Peyer's patch (tissue), 4 donors: ENCODE measurements at regions not wholly inside any gene's neighbourhood (a gene's known extent, or its start where the extent isn't known, plus 50 kb on each side); places are given as distances from the start of the nearest gene placed in this dataset.

Source experiments
- POLR2A ChIP-seq, 2 donors: fragments of 450-650 bp; IDR thresholded peaks; one replicate each; pipeline ENCODE4 v1.5.1; 2017; ENCODE audit warnings: antibody characterized with exemption in 2 of 2, mild to moderate bottlenecking in 2 of 2, moderate library complexity in 2 of 2
- TF ChIP-seq, protein P1 (sequence below), 6 experiments: fragments of 450-650 bp in 4 of 6; fragments of 200-600 bp in 2 of 6; sonication (generic) in 1 of 6; IDR thresholded peaks; one replicate each; pipeline ENCODE4 v1.5.1; 2017 to 2019; ENCODE audit warnings: antibody characterized with exemption in 6 of 6, mild to moderate bottlenecking in 3 of 6, moderate library complexity in 1 of 6

DNA sequence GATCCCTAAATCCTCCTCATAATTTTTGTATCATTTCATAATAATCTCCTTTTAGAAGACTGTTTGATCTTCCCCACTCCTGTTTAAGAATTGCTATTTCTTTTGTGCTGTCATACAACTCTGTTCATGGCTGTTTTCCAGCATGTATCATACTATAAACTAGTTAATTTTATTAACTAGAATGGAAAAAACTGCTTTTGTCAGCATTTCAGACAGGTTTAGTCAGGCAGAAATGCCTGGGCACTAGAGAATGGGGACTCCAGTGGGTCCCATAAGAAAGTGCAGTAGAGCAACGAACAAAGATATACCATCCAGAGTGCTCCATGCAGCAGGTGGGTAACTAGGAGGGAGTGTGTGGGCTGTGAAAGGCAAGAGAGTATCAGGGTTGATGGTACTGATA lies 523.9 kb downstream of the PLOD2 start:
- TF ChIP-seq, protein P1, sequence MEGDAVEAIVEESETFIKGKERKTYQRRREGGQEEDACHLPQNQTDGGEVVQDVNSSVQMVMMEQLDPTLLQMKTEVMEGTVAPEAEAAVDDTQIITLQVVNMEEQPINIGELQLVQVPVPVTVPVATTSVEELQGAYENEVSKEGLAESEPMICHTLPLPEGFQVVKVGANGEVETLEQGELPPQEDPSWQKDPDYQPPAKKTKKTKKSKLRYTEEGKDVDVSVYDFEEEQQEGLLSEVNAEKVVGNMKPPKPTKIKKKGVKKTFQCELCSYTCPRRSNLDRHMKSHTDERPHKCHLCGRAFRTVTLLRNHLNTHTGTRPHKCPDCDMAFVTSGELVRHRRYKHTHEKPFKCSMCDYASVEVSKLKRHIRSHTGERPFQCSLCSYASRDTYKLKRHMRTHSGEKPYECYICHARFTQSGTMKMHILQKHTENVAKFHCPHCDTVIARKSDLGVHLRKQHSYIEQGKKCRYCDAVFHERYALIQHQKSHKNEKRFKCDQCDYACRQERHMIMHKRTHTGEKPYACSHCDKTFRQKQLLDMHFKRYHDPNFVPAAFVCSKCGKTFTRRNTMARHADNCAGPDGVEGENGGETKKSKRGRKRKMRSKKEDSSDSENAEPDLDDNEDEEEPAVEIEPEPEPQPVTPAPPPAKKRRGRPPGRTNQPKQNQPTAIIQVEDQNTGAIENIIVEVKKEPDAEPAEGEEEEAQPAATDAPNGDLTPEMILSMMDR (IDR thresholded peaks at IDR 0.05), result no peak
- TF ChIP-seq POLR2A (IDR thresholded peaks at IDR 0.05), result no peak
